Neuronal stem cell (in vitro differentiated cells): ENCODE measurements at regions not wholly inside any gene's neighbourhood (a gene's known extent, or its start where the extent isn't known, plus 50 kb on each side); places are given as distances from the start of the nearest gene placed in this dataset.

Experiments used
- DNase-seq: peaks from one replicate; pipeline ENCODE4 v3.0.0-alpha.2; 2013; ENCODE audit warnings: low spot score
- H2AFZ ChIP-seq: one replicate; pipeline ENCODE4 v1.6.1; 2013; ENCODE audit warnings: mild to moderate bottlenecking, low read length, inconsistent platforms
- H2AK5ac ChIP-seq: 2 replicates; pipeline ENCODE4 v1.6.1; 2013; ENCODE audit warnings: low read depth, mild to moderate bottlenecking, inconsistent platforms, low read length, moderate library complexity, mixed read lengths
- H2BK120ac ChIP-seq: 2 replicates; pipeline ENCODE4 v1.6.1; 2013; ENCODE audit warnings: low read depth, mild to moderate bottlenecking, inconsistent platforms, low read length, moderate library complexity, mixed read lengths
- H2BK12ac ChIP-seq: one replicate; pipeline ENCODE4 v1.6.1; 2013; ENCODE audit warnings: low read length, inconsistent platforms
- H2BK15ac ChIP-seq: 2 replicates; pipeline ENCODE4 v1.6.1; 2013; ENCODE audit warnings: mild to moderate bottlenecking, low read length, inconsistent platforms, mixed read lengths
- H2BK5ac ChIP-seq: one replicate; pipeline ENCODE4 v1.6.1; 2013; ENCODE audit warnings: inconsistent platforms, mild to moderate bottlenecking, low read length, moderate library complexity
- H3K14ac ChIP-seq: one replicate; pipeline ENCODE4 v1.6.1; 2013; ENCODE audit warnings: low read length, inconsistent platforms
- H3K18ac ChIP-seq: 2 replicates; pipeline ENCODE4 v1.6.1; 2013; ENCODE audit warnings: low read length, inconsistent platforms
- H3K23ac ChIP-seq: 2 replicates; pipeline ENCODE4 v1.6.1; 2013; ENCODE audit warnings: low read depth, mild to moderate bottlenecking, mixed read lengths, low read length, inconsistent platforms; ENCODE audit not compliant: poor library complexity
- H3K27ac ChIP-seq: replicated peaks from 3 replicates; pipeline ENCODE4 v1.5.1; 2013; ENCODE audit warnings: low read length, inconsistent platforms
- H3K27me3 ChIP-seq, 3 experiments: 2 replicates each; pipeline ENCODE4 v1.6.1; 2013; ENCODE audit warnings: low read length in 3 of 3, mild to moderate bottlenecking in 2 of 3, inconsistent platforms in 1 of 3, low read depth in 1 of 3, mixed read lengths in 1 of 3, moderate library complexity in 1 of 3; ENCODE audit not compliant: control insufficient read depth in 3 of 3, insufficient read depth in 3 of 3
- H3K36me3 ChIP-seq, 2 donors: replicated peaks in 1 of 2; 2 replicates each; pipeline ENCODE4 v1.6.1; 2013; ENCODE audit warnings: low read length in 2 of 2; ENCODE audit not compliant: control insufficient read depth in 2 of 2, insufficient read depth in 2 of 2
- H3K4ac ChIP-seq: 2 replicates; pipeline ENCODE4 v1.6.1; 2013; ENCODE audit warnings: inconsistent platforms, mild to moderate bottlenecking, low read length, moderate library complexity
- H3K4me1 ChIP-seq, 2 donors: 1 replicate in 1 of 2; 2 replicates in 1 of 2; pipeline ENCODE4 v1.6.1; 2013; ENCODE audit warnings: low read length in 2 of 2, low read depth in 1 of 2; ENCODE audit not compliant: control insufficient read depth in 2 of 2, insufficient read depth in 1 of 2
- H3K4me2 ChIP-seq: one replicate; pipeline ENCODE4 v1.6.1; 2013; ENCODE audit warnings: mild to moderate bottlenecking, low read length, inconsistent platforms; ENCODE audit not compliant: insufficient read depth, poor library complexity, severe bottlenecking
- H3K4me3 ChIP-seq, 2 donors: 2 replicates each; pipeline ENCODE4 v1.5.1; 2013; ENCODE audit warnings: low read length in 2 of 2, mild to moderate bottlenecking in 2 of 2, inconsistent platforms in 1 of 2, moderate library complexity in 1 of 2
- H3K79me1 ChIP-seq: one replicate; pipeline ENCODE4 v1.6.1; 2013; ENCODE audit warnings: low read depth, mild to moderate bottlenecking, inconsistent platforms, low read length, moderate library complexity
- H3K9ac ChIP-seq: one replicate; pipeline ENCODE4 v1.6.1; 2013; ENCODE audit warnings: mild to moderate bottlenecking, low read depth, low read length, inconsistent platforms; ENCODE audit not compliant: poor library complexity
- H3K9me3 ChIP-seq, 2 donors: replicated peaks in 1 of 2; 2 replicates each; pipeline versions ENCODE3 to v1.6.1; 2013; ENCODE audit warnings: low read length in 2 of 2, mild to moderate bottlenecking in 2 of 2, inconsistent platforms in 1 of 2, low read depth in 1 of 2, mixed read lengths in 1 of 2, moderate library complexity in 1 of 2; ENCODE audit not compliant: control insufficient read depth in 2 of 2, insufficient read depth in 1 of 2
- H4K8ac ChIP-seq: one replicate; pipeline ENCODE4 v1.6.1; 2013; ENCODE audit warnings: low read depth, mild to moderate bottlenecking, inconsistent platforms, low read length, moderate library complexity
- H4K91ac ChIP-seq: one replicate; pipeline ENCODE4 v1.6.1; 2013; ENCODE audit warnings: low read length, low read depth, mild to moderate bottlenecking, inconsistent platforms; ENCODE audit not compliant: poor library complexity
- WGBS, 2 donors: extraction: QIAGEN DNeasy Blood & Tissue Kit; methylation state at CpG; one replicate each; pipeline ENCODE4 v1.1.7; 2013; ENCODE audit warnings: missing lambda C conversion rate in 2 of 2, mixed read lengths in 1 of 2; ENCODE audit not compliant: insufficient read length in 2 of 2, insufficient replicate concordance in 1 of 2; ENCODE audit errors: extremely low coverage in 2 of 2; 5-methylcytosine and 5-hydroxymethylcytosine counted together

GRCh38 chr4:132593717-132594400 is 555.2 kb upstream of the PCDH10 start:
- H2AK5ac ChIP-seq, result no peak overlapping the region
- H3K36me3 ChIP-seq, result no peaks in the 10 kb centered on the region
- H3K23ac ChIP-seq, result no peak overlapping the region
- H4K8ac ChIP-seq, result no peak overlapping the region
- no peak overlapping the region for H2BK5ac ChIP-seq
- no peak overlapping the region for H3K4me3 ChIP-seq
- no peak overlapping the region for H2AFZ ChIP-seq
- DNase-seq, result no peak
- no peak overlapping the region for H2BK120ac ChIP-seq
- no peak overlapping the region for H3K4me2 ChIP-seq
- H3K18ac ChIP-seq, result no peak overlapping the region
- no peak overlapping the region for H3K27ac ChIP-seq
- no peak overlapping the region for H3K14ac ChIP-seq
- H3K79me1 ChIP-seq, result no peaks in the 10 kb centered on the region
- no peaks in the 10 kb centered on the region for H3K9me3 ChIP-seq
- no peak overlapping the region for H3K4ac ChIP-seq
- no peaks in the 10 kb centered on the region for H3K4me1 ChIP-seq
- H3K27me3 ChIP-seq, result no peaks in the 10 kb centered on the region
- H2BK12ac ChIP-seq, result no peak overlapping the region
- WGBS, 2 donors, result no CpG with 5 or more reads among the region's 4 CpGs
- H3K9ac ChIP-seq, result no peak overlapping the region
- no peak overlapping the region for H2BK15ac ChIP-seq
- H4K91ac ChIP-seq, result no peak overlapping the region

DNA sequence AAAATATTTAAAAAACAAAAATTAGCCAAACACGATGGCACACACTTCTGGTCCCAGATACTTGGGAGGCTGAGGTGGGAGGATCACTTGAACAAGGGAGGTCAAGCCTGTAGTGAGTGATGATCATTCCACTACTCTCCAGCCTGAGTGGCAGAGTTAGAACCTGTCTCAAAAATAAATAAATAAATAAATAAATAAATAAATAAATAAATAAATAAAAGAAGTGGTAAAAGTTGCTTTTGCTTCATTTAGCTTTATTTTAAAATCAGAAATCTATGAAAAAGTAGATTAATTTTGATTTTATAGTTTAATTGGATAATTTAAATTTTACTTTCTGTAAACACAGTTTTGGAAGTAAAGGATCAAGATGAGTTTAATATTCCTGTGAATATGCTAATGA is 552.9 kb upstream of the PCDH10 start:
- no peak overlapping the region for H2BK12ac ChIP-seq
- no CpG with 5 or more reads among the region's 1 CpG for WGBS, 2 donors

DNA sequence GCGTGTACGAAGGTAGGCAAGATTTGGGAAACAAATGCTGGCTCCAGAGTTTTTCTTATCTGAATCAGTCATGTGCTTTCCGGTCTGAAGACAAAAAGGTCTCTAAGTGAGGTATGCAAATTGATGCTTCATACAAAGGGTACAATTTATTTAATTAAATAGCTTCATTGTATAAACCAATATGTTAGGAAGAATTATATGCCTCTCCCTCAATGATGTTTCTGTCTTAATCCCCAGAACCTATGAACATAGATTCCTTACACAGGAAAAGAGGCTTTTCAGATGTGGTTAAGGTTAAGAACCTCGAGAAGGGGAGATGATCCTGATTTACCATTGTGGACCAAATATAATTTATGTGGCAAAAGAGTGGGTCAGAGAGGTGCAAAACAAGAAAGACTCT is 543.5 kb upstream of the PCDH10 start:
- H3K4me2 ChIP-seq, result no peak overlapping the region
- H2AFZ ChIP-seq, result no peak overlapping the region
- no peaks in the 10 kb centered on the region for H3K9me3 ChIP-seq
- no peak overlapping the region for H3K4me3 ChIP-seq
- WGBS, 2 donors, result no CpG with 5 or more reads among the region's 4 CpGs
- H2BK12ac ChIP-seq, result no peak overlapping the region
- no peaks in the 10 kb centered on the region for H3K79me1 ChIP-seq
- no peak overlapping the region for H2BK5ac ChIP-seq
- H3K18ac ChIP-seq, result no peak overlapping the region
- H3K9ac ChIP-seq, result no peak overlapping the region
- H2AK5ac ChIP-seq, result no peak overlapping the region
- H3K4me1 ChIP-seq, result no peaks in the 10 kb centered on the region
- H3K23ac ChIP-seq, result no peak overlapping the region
- no peaks in the 10 kb centered on the region for H3K36me3 ChIP-seq
- no peak overlapping the region for H3K4ac ChIP-seq
- no peak overlapping the region for H4K8ac ChIP-seq
- no peak for DNase-seq
- H3K14ac ChIP-seq, result no peak overlapping the region
- no peak overlapping the region for H2BK120ac ChIP-seq
- H3K27ac ChIP-seq, result no peak overlapping the region
- H3K27me3 ChIP-seq, result no peaks in the 10 kb centered on the region
- no peak overlapping the region for H4K91ac ChIP-seq
- H2BK15ac ChIP-seq, result no peak overlapping the region

More for the DNA sequence above, 552.9 kb upstream of the PCDH10 start:
- no peak overlapping the region for H3K4me2 ChIP-seq
- H2BK120ac ChIP-seq, result no peak overlapping the region
- H3K36me3 ChIP-seq, result no peaks in the 10 kb centered on the region
- H3K9me3 ChIP-seq, result no peaks in the 10 kb centered on the region
- no peak overlapping the region for H3K23ac ChIP-seq
- H2AFZ ChIP-seq, result no peak overlapping the region
- H3K27me3 ChIP-seq, result no peaks in the 10 kb centered on the region
- no peak overlapping the region for H2BK15ac ChIP-seq
- no peak overlapping the region for H3K27ac ChIP-seq
- H4K8ac ChIP-seq, result no peak overlapping the region
- H3K4me3 ChIP-seq, result no peak overlapping the region
- no peak overlapping the region for H3K18ac ChIP-seq
- no peak overlapping the region for H2BK5ac ChIP-seq
- H3K4ac ChIP-seq, result no peak overlapping the region
- no peak overlapping the region for H2AK5ac ChIP-seq
- no peaks in the 10 kb centered on the region for H3K4me1 ChIP-seq
- H4K91ac ChIP-seq, result no peak overlapping the region
- no peaks in the 10 kb centered on the region for H3K79me1 ChIP-seq
- no peak overlapping the region for H3K14ac ChIP-seq
- no peak overlapping the region for H3K9ac ChIP-seq
- no peak for DNase-seq

GRCh38 chr4:132614682-132615081 is 534.4 kb upstream of the PCDH10 start:
- DNase-seq, result no peak
- H4K8ac ChIP-seq, result no peak overlapping the region

More at GRCh38 chr4:132614682-132615081, 534.4 kb upstream of the PCDH10 start:
- Histone ChIP-seq H2BK120ac (no peak overlapping the region), H3K9me3 (peaks cover 0 to 5% of the 10 kb centered on the region in 2 donors), H3K79me1 (no peaks in the 10 kb centered on the region), H3K36me3 (no peaks in the 10 kb centered on the region), H3K27ac (no peak overlapping the region), H3K27me3 (no peaks in the 10 kb centered on the region), H2BK5ac (no peak overlapping the region), H3K4me3 (no peak overlapping the region), H3K23ac (no peak overlapping the region), H3K14ac (no peak overlapping the region), H3K4me1 (no peaks in the 10 kb centered on the region), H3K9ac (no peak overlapping the region), H2BK12ac (no peak overlapping the region), H3K18ac (no peak overlapping the region), H2AK5ac (no peak overlapping the region), H4K91ac (no peak overlapping the region), H3K4ac (no peak overlapping the region), H3K4me2 (no peak overlapping the region), H2AFZ (no peak overlapping the region), H2BK15ac (no peak overlapping the region)
